Endothelial cell of umbilical vein (primary cell): ENCODE measurements at regions not wholly inside any gene's neighbourhood (a gene's known extent, or its start where the extent isn't known, plus 50 kb on each side); places are given as distances from the start of the nearest gene placed in this dataset.

Experiments
- BruUV-seq: library from RNA; stranded (reverse); fragments of 400-500 nt; replicated peaks from 2 replicates; lab custom pipeline; 2021; lab: Mats Ljungman, UMichigan
- CTCF ChIA-PET: fragments of 300-600, 350-600 bp; sonication (Branson Sonifier 250); formaldehyde crosslinking; loops from one replicate; lab custom pipeline; 2021; ENCODE audit warnings: antibody characterized with exemption, inconsistent platforms; lab: Charles Lee
- POLR2A ChIA-PET: fragments of 300-600, 350-600 bp; sonication (Branson Sonifier 250); formaldehyde crosslinking; loops from one replicate; lab custom pipeline; 2021; ENCODE audit warnings: antibody characterized with exemption, inconsistent platforms; lab: Charles Lee
- DNase-seq: peaks from one replicate; pipeline ENCODE4 v3.0.0-alpha.2; 2011; ENCODE audit warnings: low read depth, low spot score
- FAIRE-seq: peaks from 2 replicates; lab custom pipeline; 2011; peaks lifted over from hg19 to GRCh38; lab: Jason Lieb, UNC
- H2AFZ ChIP-seq: 2 replicates; pipeline ENCODE4 v1.6.0; 2012; ENCODE audit warnings: low read depth, low read length, control low read depth, inconsistent platforms
- H3K27ac ChIP-seq: 2 replicates; pipeline ENCODE4 v1.5.1; 2011; ENCODE audit warnings: low read depth, mild to moderate bottlenecking, control low read depth, low read length, moderate library complexity; ENCODE audit not compliant: insufficient read depth
- H3K27me3 ChIP-seq, 2 experiments: 2 replicates each; pipeline versions ENCODE4 v1.6.0 to v1.6.1; 2011; ENCODE audit warnings: low read length in 2 of 2, mixed read lengths in 1 of 2; ENCODE audit not compliant: control insufficient read depth in 2 of 2, insufficient read depth in 2 of 2
- H3K36me3 ChIP-seq, 2 experiments: 2 replicates in 1 of 2; 3 replicates in 1 of 2; pipeline ENCODE4 v1.5.1; 2011; ENCODE audit warnings: low read length in 2 of 2, mild to moderate bottlenecking in 1 of 2, moderate library complexity in 1 of 2; ENCODE audit not compliant: control insufficient read depth in 2 of 2, insufficient read depth in 2 of 2; ENCODE audit errors: extremely low read depth in 1 of 2
- H3K4me1 ChIP-seq: 3 replicates; pipeline ENCODE4 v1.5.1; 2011; ENCODE audit warnings: mild to moderate bottlenecking, low read length; ENCODE audit not compliant: control insufficient read depth, insufficient read depth; ENCODE audit errors: extremely low read depth
- H3K4me2 ChIP-seq: 2 replicates; pipeline ENCODE4 v1.6.1; 2011; ENCODE audit warnings: low read length, control low read depth, mixed read lengths; ENCODE audit not compliant: insufficient read depth
- H3K4me3 ChIP-seq, 3 experiments: fragments of 200-600 bp in 1 of 3; sonication (generic), shearing (Covaris generic) in 1 of 3; replicated peaks in 1 of 3; 2 replicates each; pipeline ENCODE4 v1.5.1; 2011 to 2016; ENCODE audit warnings: control low read depth in 3 of 3, low read length in 3 of 3, mild to moderate bottlenecking in 2 of 3, inconsistent platforms in 1 of 3, low read depth in 1 of 3, moderate library complexity in 1 of 3; ENCODE audit not compliant: insufficient read depth in 1 of 3
- H3K79me2 ChIP-seq: 2 replicates; pipeline ENCODE4 v1.6.0; 2012; ENCODE audit warnings: low read length, inconsistent platforms; ENCODE audit not compliant: control insufficient read depth, insufficient read depth
- H3K9ac ChIP-seq: replicated peaks from 2 replicates; pipeline ENCODE3; 2011; ENCODE audit warnings: low read length, control low read depth; ENCODE audit not compliant: insufficient read depth; ENCODE audit errors: extremely low read depth
- H3K9me1 ChIP-seq: replicated peaks from 3 replicates; pipeline ENCODE4 v1.6.0; 2011; ENCODE audit warnings: mild to moderate bottlenecking, low read length; ENCODE audit not compliant: control insufficient read depth, insufficient read depth; ENCODE audit errors: extremely low read depth
- H3K9me3 ChIP-seq: replicated peaks from 2 replicates; pipeline ENCODE4 v1.5.1; 2012; ENCODE audit warnings: low read length, inconsistent platforms; ENCODE audit not compliant: control insufficient read depth, insufficient read depth
- H4K20me1 ChIP-seq: replicated peaks from 2 replicates; pipeline ENCODE3; 2011; ENCODE audit warnings: mild to moderate bottlenecking, low read length; ENCODE audit not compliant: control insufficient read depth, insufficient read depth; ENCODE audit errors: extremely low read depth
- CTCF ChIP-seq, 2 donors: IDR thresholded peaks; 1 replicate in 1 of 2; 2 replicates in 1 of 2; pipeline ENCODE4 v1.5.1; 2011; ENCODE audit warnings: low read length in 2 of 2, mild to moderate bottlenecking in 2 of 2, moderate library complexity in 2 of 2, control low read depth in 1 of 2, inconsistent platforms in 1 of 2, low read depth in 1 of 2; ENCODE audit not compliant: insufficient read depth in 1 of 2; ENCODE audit errors: extremely low read depth in 1 of 2
- EZH2 ChIP-seq: IDR thresholded peaks from 2 replicates; pipeline ENCODE4 v1.6.1; 2012; ENCODE audit warnings: borderline replicate concordance, low read depth, mild to moderate bottlenecking, moderate library complexity, low read length, inconsistent platforms; ENCODE audit not compliant: severe bottlenecking
- FOS ChIP-seq: IDR thresholded peaks from 2 replicates; pipeline ENCODE4 v1.6.1; 2011; ENCODE audit warnings: mild to moderate bottlenecking, low read length, moderate library complexity, borderline replicate concordance; ENCODE audit not compliant: insufficient read depth
- GATA2 ChIP-seq: IDR thresholded peaks from 2 replicates; pipeline ENCODE4 v1.7.0; 2011; ENCODE audit warnings: low read depth, mild to moderate bottlenecking, moderate library complexity, mixed read lengths, low read length; ENCODE audit not compliant: insufficient read length, insufficient read depth
- JUN ChIP-seq: IDR thresholded peaks from 2 replicates; pipeline ENCODE4 v1.6.1; 2011; ENCODE audit warnings: borderline replicate concordance, low read depth; ENCODE audit not compliant: insufficient read length, insufficient read depth
- MAX ChIP-seq: IDR thresholded peaks from 2 replicates; pipeline ENCODE4 v1.6.1; 2011; ENCODE audit not compliant: insufficient read depth, insufficient read length
- MYC ChIP-seq: IDR thresholded peaks from one replicate; pipeline ENCODE4 v1.6.1; 2011; ENCODE audit warnings: mild to moderate bottlenecking, low read depth, low read length
- POLR2A ChIP-seq: IDR thresholded peaks from 2 replicates; pipeline ENCODE4 v1.6.1; 2012; ENCODE audit warnings: low read depth, mild to moderate bottlenecking, control low read depth, low read length
- POLR2AphosphoS5 ChIP-seq: IDR thresholded peaks from 2 replicates; pipeline ENCODE4 v1.6.1; 2012; ENCODE audit warnings: low read depth, mild to moderate bottlenecking, control low read depth, low read length, moderate library complexity; ENCODE audit not compliant: insufficient read depth
- dilution Hi-C: fragments of 300-500 bp; cut with MboI; formaldehyde crosslinking; loops from one replicate; pipeline ENCODE4 v1.15.0; 2019; ENCODE audit warnings: low sequenced_read_pairs; ENCODE audit not compliant: extremely low pct_ligation_motif_present
- intact Hi-C: fragments of 100-400 bp; cut with micrococcal nuclease; formaldehyde crosslinking; loops from one replicate; pipeline ENCODE4 v1.10.0; 2022

GRCh38 chr7:90078921-90079320 is 75.3 kb upstream of the STEAP1 start:
- Histone ChIP-seq H3K9ac (no peak overlapping the region), H3K9me3 (no peaks in the 10 kb centered on the region), H3K9me1 (no peaks in the 10 kb centered on the region), H4K20me1 (no peaks in the 10 kb centered on the region), H3K4me2 (no peak overlapping the region), H3K79me2 (no peaks in the 10 kb centered on the region), H2AFZ (no peak overlapping the region), H3K27me3 (no peaks in the 10 kb centered on the region), H3K27ac (no peak overlapping the region), H3K36me3 (no peaks in the 10 kb centered on the region), H3K4me3 (no peak overlapping the region), H3K4me1 (no peaks in the 10 kb centered on the region)
- intact Hi-C loops = no loop called here
- DNase-seq = no peak
- POLR2A ChIA-PET = no interaction called here
- FAIRE-seq = no peak
- TF ChIP-seq FOS (no peak), POLR2A (no peak), POLR2AphosphoS5 (no peak), EZH2 (no peak), GATA2 (no peak), MAX (no peak), CTCF (IDR thresholded peaks at IDR 0.05; ENCODE audit: extremely low read depth in 1 of 2, insufficient read depth in 1 of 2, low read depth in 1 of 2, low read length in 2 of 2) (no peak), MYC (no peak), JUN (no peak)
- BruUV-seq = no TSS peak
- dilution Hi-C loops = no loop called here
- CTCF ChIA-PET = no interaction called here
